H9 (cell line): ENCODE measurements at regions not wholly inside any gene's neighbourhood (a gene's known extent, or its start where the extent isn't known, plus 50 kb on each side); places are given as distances from the start of the nearest gene placed in this dataset.

Experiments used
- DNase-seq: peaks from one replicate; pipeline ENCODE4 v3.0.0-alpha.2; 2017
- H2AFZ ChIP-seq: one replicate; pipeline ENCODE4 v1.6.1; 2013; ENCODE audit warnings: mild to moderate bottlenecking, low read length, control low read depth, moderate library complexity
- H2AK5ac ChIP-seq: 2 replicates; pipeline ENCODE4 v1.6.1; 2013; ENCODE audit warnings: low read length, control low read depth, mixed read lengths; ENCODE audit not compliant: insufficient read length
- H2BK120ac ChIP-seq: one replicate; pipeline ENCODE4 v1.6.1; 2013; ENCODE audit warnings: low read depth, mild to moderate bottlenecking, low read length, control low read depth, inconsistent platforms; ENCODE audit not compliant: poor library complexity, severe bottlenecking
- H2BK12ac ChIP-seq: 2 replicates; pipeline ENCODE4 v1.6.1; 2013; ENCODE audit warnings: low read length, control low read depth, mixed read lengths, low read depth; ENCODE audit not compliant: insufficient read length
- H2BK15ac ChIP-seq: 2 replicates; pipeline ENCODE4 v1.6.1; 2013; ENCODE audit warnings: low read depth, low read length, control low read depth
- H2BK20ac ChIP-seq: one replicate; pipeline ENCODE4 v1.6.1; 2013; ENCODE audit warnings: low read depth, mild to moderate bottlenecking, low read length, control low read depth, inconsistent platforms; ENCODE audit not compliant: poor library complexity, severe bottlenecking
- H2BK5ac ChIP-seq: 2 replicates; pipeline ENCODE4 v1.6.1; 2013; ENCODE audit warnings: low read length, control low read depth, mixed read lengths; ENCODE audit not compliant: insufficient read length
- H3K14ac ChIP-seq: 2 replicates; pipeline ENCODE4 v1.6.1; 2013; ENCODE audit warnings: low read length, control low read depth; ENCODE audit not compliant: insufficient read depth
- H3K18ac ChIP-seq: 2 replicates; pipeline ENCODE4 v1.6.1; 2013; ENCODE audit warnings: low read depth, mild to moderate bottlenecking, mixed read lengths, low read length, control low read depth; ENCODE audit not compliant: insufficient read length
- H3K23ac ChIP-seq: 2 replicates; pipeline ENCODE4 v1.6.1; 2013; ENCODE audit warnings: low read length, control low read depth, mixed read lengths, low read depth; ENCODE audit not compliant: insufficient read length
- H3K23me2 ChIP-seq: 2 replicates; pipeline ENCODE4 v1.6.1; 2013; ENCODE audit warnings: low read depth, mild to moderate bottlenecking, mixed read lengths, low read length, control low read depth; ENCODE audit not compliant: insufficient read length, poor library complexity, severe bottlenecking
- H3K27ac ChIP-seq: 2 replicates; pipeline ENCODE4 v1.5.1; 2013; ENCODE audit warnings: low read length, control low read depth, mixed read lengths, low read depth; ENCODE audit not compliant: insufficient read length
- H3K27me3 ChIP-seq: 2 replicates; pipeline ENCODE4 v1.6.1; 2013; ENCODE audit warnings: low read length, control low read depth, inconsistent platforms; ENCODE audit not compliant: insufficient read depth
- H3K4ac ChIP-seq: 2 replicates; pipeline ENCODE4 v1.6.1; 2013; ENCODE audit warnings: low read depth, mild to moderate bottlenecking, control low read depth, inconsistent platforms, low read length, moderate library complexity
- H3K4me1 ChIP-seq: 2 replicates; pipeline ENCODE4 v1.6.1; 2013; ENCODE audit warnings: low read length, control low read depth, inconsistent platforms; ENCODE audit not compliant: insufficient read depth
- H3K4me2 ChIP-seq: 2 replicates; pipeline ENCODE4 v1.6.1; 2013; ENCODE audit warnings: low read length, control low read depth, mixed read lengths; ENCODE audit not compliant: insufficient read length, insufficient read depth
- H3K56ac ChIP-seq: 2 replicates; pipeline ENCODE4 v1.6.1; 2013; ENCODE audit warnings: low read depth, mild to moderate bottlenecking, mixed read lengths, low read length, control low read depth; ENCODE audit not compliant: insufficient read length
- H3K79me1 ChIP-seq: 2 replicates; pipeline ENCODE4 v1.6.1; 2013; ENCODE audit warnings: low read depth, mild to moderate bottlenecking, moderate library complexity, low read length, control low read depth, inconsistent platforms; ENCODE audit not compliant: insufficient read depth, poor library complexity, severe bottlenecking
- H3K79me2 ChIP-seq: 2 replicates; pipeline ENCODE4 v1.6.1; 2013; ENCODE audit warnings: low read length, control low read depth, inconsistent platforms; ENCODE audit not compliant: insufficient read depth
- H3K9ac ChIP-seq: 2 replicates; pipeline ENCODE4 v1.6.1; 2013; ENCODE audit warnings: low read length, control low read depth, mixed read lengths; ENCODE audit not compliant: insufficient read length; ENCODE audit errors: extremely low read depth
- H3K9me3 ChIP-seq: one replicate; pipeline ENCODE4 v1.6.1; 2013; ENCODE audit warnings: low read depth, low read length, inconsistent platforms; ENCODE audit not compliant: control insufficient read depth
- H3T11ph ChIP-seq: one replicate; pipeline ENCODE4 v1.6.1; 2013; ENCODE audit warnings: mild to moderate bottlenecking, low read length, control low read depth, inconsistent platforms
- H4K20me1 ChIP-seq: one replicate; pipeline ENCODE4 v1.6.1; 2013; ENCODE audit not compliant: control insufficient read depth, insufficient read length, insufficient read depth
- H4K5ac ChIP-seq: 2 replicates; pipeline ENCODE4 v1.6.1; 2013; ENCODE audit warnings: low read depth, mild to moderate bottlenecking, mixed read lengths, low read length, control low read depth; ENCODE audit not compliant: insufficient read length
- H4K8ac ChIP-seq: replicated peaks from 2 replicates; pipeline ENCODE4 v1.6.1; 2013; ENCODE audit warnings: low read length, control low read depth, mixed read lengths, low read depth; ENCODE audit not compliant: insufficient read length
- H4K91ac ChIP-seq: 2 replicates; pipeline ENCODE4 v1.6.1; 2013; ENCODE audit warnings: low read depth, mild to moderate bottlenecking, moderate library complexity, mixed read lengths, low read length, control low read depth; ENCODE audit not compliant: insufficient read length
- H3K27ac Mint-ChIP-seq, 3 experiments: 2 replicates in 2 of 3; 3 replicates in 1 of 3; pipeline ENCODE4 v1.8.0; 2020 to 2021; ENCODE audit warnings: mixed read lengths in 3 of 3, mild to moderate bottlenecking in 1 of 3, moderate library complexity in 1 of 3
- H3K27me3 Mint-ChIP-seq: 2 replicates; pipeline ENCODE4 v1.8.0; 2021; ENCODE audit warnings: low read depth, mild to moderate bottlenecking, moderate library complexity, mixed read lengths
- H3K36me3 Mint-ChIP-seq, 3 experiments: 2 replicates in 2 of 3; 3 replicates in 1 of 3; pipeline ENCODE4 v1.8.0; 2020 to 2021; ENCODE audit warnings: low read depth in 3 of 3, mixed read lengths in 3 of 3; ENCODE audit not compliant: insufficient read depth in 1 of 3
- H3K4me1 Mint-ChIP-seq, 2 experiments: 2 replicates each; pipeline ENCODE4 v1.8.0; 2020; ENCODE audit warnings: mixed read lengths in 2 of 2
- H3K4me3 Mint-ChIP-seq, 2 experiments: 2 replicates in 1 of 2; 3 replicates in 1 of 2; pipeline ENCODE4 v1.8.0; 2020 to 2021; ENCODE audit warnings: mild to moderate bottlenecking in 2 of 2, mixed read lengths in 2 of 2, moderate library complexity in 1 of 2
- H3K9me3 Mint-ChIP-seq, 2 experiments: 2 replicates in 1 of 2; 3 replicates in 1 of 2; pipeline ENCODE4 v1.8.0; 2020; ENCODE audit warnings: mild to moderate bottlenecking in 2 of 2, mixed read lengths in 2 of 2, moderate library complexity in 1 of 2
- WGBS: extraction: QIAGEN DNeasy Blood & Tissue Kit; methylation state at CpG from one replicate; pipeline ENCODE4 v1.1.7; 2013; ENCODE audit warnings: missing lambda C conversion rate, low lambda C conversion rate, mixed read lengths; ENCODE audit not compliant: insufficient read length; ENCODE audit errors: extremely low coverage; 5-methylcytosine and 5-hydroxymethylcytosine counted together
- TF ChIP-seq, protein P1 (sequence below): fragments of 200-600 bp; sonication (generic); conservative IDR thresholded peaks from 3 replicates; pipeline ENCODE4 v1.8.0; 2021; ENCODE audit warnings: antibody characterized with exemption, mild to moderate bottlenecking

DNA sequence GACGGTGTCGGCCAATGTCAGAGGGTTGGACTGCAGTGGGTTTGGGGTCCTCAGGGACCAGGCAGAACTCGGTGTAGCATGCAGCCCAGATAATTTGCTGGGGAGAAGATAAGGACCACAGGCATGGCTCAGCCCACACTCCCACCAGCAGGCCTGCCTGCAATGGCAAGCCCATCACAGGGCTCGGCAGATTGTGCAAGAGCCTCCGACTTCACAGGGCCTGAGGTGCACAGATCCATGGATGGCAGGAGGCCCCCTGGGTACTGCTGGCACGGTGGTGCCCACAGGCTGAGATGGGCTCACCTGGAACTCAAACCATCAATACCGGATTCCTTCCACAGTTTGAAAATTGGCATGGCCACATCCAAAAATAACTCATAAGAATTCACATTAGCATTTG, 180.3 kb downstream of the TTLL2 start:
- no peak overlapping the region for H3K9ac ChIP-seq
- Mint-ChIP-seq H3K4me3 (no peak overlapping the region), H3K27ac (peak overlapping the region in 1 of 3 experiments; percentile 31; a peak in 1 of 7 replicates), H3K36me3 (no peaks in the 10 kb centered on the region), H3K27me3 (peaks cover 24% of the 10 kb centered on the region), H3K9me3 (no peaks in the 10 kb centered on the region; a peak in 2 of 5 replicates), H3K4me1 (peaks cover 18 to 22% of the 10 kb centered on the region in 2 experiments)
- no peaks in the 10 kb centered on the region for H3K9me3 ChIP-seq
- H3K18ac ChIP-seq: no peak overlapping the region
- H3K4me1 ChIP-seq: no peaks in the 10 kb centered on the region; the same call in 1 of the 2 replicates
- no peak overlapping the region for H3K56ac ChIP-seq
- H3T11ph ChIP-seq: no peak overlapping the region
- H4K5ac ChIP-seq: no peak overlapping the region
- no peak overlapping the region for H2BK12ac ChIP-seq
- H4K8ac ChIP-seq: no peak overlapping the region
- H2BK120ac ChIP-seq: no peak overlapping the region
- H4K91ac ChIP-seq: no peak overlapping the region
- H3K79me2 ChIP-seq: no peaks in the 10 kb centered on the region
- H2BK15ac ChIP-seq: no peak overlapping the region
- no peak overlapping the region for H3K14ac ChIP-seq
- H2AFZ ChIP-seq: no peak overlapping the region
- H3K23ac ChIP-seq: no peak overlapping the region
- no peaks in the 10 kb centered on the region for H3K27me3 ChIP-seq
- no peak overlapping the region for H3K4me2 ChIP-seq
- H2BK5ac ChIP-seq: no peak overlapping the region
- no peaks in the 10 kb centered on the region for H4K20me1 ChIP-seq
- no peak overlapping the region for H3K27ac ChIP-seq
- no peak overlapping the region for H3K4ac ChIP-seq
- TF ChIP-seq, protein P1, sequence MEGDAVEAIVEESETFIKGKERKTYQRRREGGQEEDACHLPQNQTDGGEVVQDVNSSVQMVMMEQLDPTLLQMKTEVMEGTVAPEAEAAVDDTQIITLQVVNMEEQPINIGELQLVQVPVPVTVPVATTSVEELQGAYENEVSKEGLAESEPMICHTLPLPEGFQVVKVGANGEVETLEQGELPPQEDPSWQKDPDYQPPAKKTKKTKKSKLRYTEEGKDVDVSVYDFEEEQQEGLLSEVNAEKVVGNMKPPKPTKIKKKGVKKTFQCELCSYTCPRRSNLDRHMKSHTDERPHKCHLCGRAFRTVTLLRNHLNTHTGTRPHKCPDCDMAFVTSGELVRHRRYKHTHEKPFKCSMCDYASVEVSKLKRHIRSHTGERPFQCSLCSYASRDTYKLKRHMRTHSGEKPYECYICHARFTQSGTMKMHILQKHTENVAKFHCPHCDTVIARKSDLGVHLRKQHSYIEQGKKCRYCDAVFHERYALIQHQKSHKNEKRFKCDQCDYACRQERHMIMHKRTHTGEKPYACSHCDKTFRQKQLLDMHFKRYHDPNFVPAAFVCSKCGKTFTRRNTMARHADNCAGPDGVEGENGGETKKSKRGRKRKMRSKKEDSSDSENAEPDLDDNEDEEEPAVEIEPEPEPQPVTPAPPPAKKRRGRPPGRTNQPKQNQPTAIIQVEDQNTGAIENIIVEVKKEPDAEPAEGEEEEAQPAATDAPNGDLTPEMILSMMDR: no peak
- no peaks in the 10 kb centered on the region for H3K23me2 ChIP-seq
- no peak for DNase-seq
- no CpG with 5 or more reads among the region's 7 CpGs for WGBS
- no peak overlapping the region for H2AK5ac ChIP-seq
- no peaks in the 10 kb centered on the region for H3K79me1 ChIP-seq
- H2BK20ac ChIP-seq: no peak overlapping the region
